Hematopoietic multipotent progenitor cell treated with erythropoietin and hydrocortisone succinate and interleukin-3 and kit ligand, for 15 days (in vitro differentiated cells): ENCODE measurements at regions not wholly inside any gene's neighbourhood (a gene's known extent, or its start where the extent isn't known, plus 50 kb on each side); places are given as distances from the start of the nearest gene placed in this dataset.

Source experiments
- DNase-seq: peaks from one replicate; pipeline ENCODE4 v3.0.0-alpha.2; 2015; ENCODE audit warnings: low spot score

DNA sequence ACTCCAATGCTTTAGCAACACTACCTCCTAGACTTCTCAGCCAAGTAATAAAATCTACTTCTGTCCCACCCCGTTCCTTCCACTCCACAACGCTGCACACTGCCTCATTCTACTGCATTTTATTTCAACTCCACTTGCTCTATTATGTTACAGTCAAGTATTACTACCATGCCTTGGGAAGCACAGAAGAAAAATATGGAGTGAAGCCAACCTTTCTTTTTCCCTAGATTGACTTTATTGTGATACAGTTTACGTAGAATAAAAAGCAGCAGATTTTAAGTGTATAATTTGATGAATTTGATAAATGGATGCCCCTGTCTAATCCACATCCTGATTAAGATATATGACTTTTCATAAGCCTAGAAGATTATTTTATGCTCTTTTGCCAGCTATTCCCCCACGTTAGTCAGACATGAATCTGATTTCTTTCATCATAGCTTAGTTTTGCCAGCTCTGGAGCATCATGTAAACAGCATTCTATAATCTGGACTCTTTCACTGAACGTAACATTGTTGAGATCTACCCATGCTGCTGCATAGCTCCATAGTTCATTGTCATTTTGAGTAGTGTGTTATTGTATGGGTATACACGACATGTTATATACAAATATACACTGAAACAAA, 676.8 kb upstream of the RAB6C start:
- no peak for DNase-seq

GRCh38 chr2:129314120-129314519, 665.3 kb upstream of the RAB6C start:
- no peak for DNase-seq

GRCh38 chr2:129318581-129319421, 660.7 kb upstream of the RAB6C start:
- DNase-seq, result no peak

DNA sequence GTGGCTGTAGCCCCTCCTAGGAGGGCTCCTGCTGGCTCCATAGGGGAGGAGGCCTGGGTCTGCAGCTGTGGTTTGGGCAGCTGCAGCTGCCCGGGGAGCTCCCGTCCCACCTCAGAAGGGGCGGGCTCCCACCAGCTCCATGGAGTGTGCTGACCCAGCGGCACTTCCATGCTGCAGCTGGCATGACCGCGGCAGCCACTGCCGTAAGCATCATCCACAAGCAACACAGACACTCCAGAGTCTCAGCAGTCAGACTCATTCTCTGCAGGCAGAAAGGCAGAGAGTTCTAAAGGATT, 660.1 kb upstream of the RAB6C start:
- no peak for DNase-seq

DNA sequence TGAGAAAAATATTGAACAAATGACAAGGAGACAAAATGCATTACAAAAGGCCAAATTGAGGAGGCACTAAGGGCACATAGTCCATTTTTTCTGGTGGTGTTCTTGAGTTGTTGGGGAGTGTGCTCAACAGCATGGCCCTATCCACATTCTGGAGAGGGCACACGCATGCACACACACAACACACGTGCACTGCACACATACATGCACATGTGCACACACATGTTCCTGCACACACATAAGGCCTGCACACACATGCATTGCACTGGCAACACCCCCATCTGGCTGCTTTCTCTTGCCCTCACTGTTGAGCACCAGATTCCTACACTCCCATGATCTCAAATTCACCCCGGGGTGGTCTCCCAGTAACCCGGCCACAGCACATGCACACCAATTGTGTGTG, 659.2 kb upstream of the RAB6C start:
- DNase-seq, result no peak

DNA sequence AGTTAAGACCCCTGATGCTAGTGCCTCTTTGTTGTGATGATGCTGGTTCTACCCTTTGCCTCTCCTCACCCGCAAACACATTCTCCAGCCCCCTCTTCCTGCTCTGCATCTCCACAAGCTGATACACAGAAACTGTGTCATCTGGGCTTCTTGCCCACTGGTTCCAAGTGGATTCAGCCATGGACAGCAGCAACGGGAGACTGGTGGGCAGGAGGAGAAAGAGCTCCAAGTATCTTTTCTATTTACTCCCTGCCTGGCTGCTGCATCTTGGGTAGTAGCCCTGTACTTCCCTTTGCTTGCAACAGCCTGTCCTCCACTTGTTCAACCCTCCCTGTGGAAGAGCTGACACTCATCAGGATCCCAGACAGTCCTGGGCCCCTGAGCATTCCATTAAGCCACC, 655.1 kb upstream of the RAB6C start:
- no peak for DNase-seq

DNA sequence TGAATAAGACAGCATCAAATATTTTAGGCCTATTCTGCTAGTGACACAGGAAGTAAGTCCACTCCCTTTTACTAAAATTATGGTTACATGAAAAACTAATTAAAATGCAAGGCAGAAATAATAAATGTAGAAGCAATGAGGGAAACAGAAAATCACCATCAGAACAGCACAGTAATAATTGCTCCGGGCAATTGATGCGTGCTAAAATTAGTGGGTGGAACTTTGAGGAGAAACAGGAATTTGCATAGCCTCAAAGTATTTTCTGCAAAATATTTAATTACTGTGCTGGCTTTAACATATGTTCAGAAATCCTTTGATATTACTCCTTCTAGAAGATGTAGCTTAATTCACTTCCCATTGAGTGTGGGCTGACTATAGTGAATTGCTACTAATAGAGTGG, 654.3 kb upstream of the RAB6C start:
- DNase-seq, result no peak

- no peak for DNase-seq
These were observed 649.9 kb upstream of the RAB6C start for GRCh38 chr2:129329574-129329973.

DNA sequence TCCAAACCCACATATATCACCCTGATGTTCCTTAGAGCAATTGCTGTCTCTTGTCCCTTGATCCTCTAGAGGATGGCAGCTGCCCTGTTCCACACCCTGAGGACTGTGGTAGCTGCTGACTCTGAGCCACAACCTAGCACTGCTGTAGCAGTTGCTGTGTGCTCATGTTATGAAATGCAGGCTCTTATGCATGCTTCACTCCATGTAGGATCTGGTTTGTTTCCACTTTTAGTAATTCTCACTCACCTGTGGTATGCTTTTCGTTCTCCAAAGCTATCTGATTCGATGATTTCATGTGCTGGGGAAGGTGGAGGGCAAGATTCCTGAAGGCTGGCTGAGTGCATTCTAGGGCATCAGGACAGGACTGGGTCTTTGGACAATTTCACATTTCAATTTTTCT, 649.0 kb upstream of the RAB6C start:
- DNase-seq, result no peak

DNA sequence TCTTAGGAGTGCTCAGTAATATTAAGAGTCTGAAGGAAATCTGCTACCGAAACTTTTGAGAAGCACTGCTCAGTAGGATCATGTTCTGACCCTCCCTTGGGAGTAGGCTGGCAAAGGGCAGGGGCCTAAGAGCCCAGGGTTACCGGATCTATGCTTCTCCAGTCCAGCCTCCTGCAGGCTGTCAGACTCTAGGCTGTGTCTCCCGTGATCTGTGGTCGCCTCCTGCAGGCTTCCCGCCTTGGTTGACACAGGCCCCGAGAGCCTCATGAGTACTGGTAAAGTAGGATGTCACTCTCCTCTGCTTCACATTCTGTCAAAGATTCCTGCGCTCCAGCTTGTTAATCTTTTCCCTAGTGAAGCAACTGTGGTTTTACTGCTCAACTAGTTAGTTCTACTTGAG, 647.8 kb upstream of the RAB6C start:
- DNase-seq, result no peak

DNA sequence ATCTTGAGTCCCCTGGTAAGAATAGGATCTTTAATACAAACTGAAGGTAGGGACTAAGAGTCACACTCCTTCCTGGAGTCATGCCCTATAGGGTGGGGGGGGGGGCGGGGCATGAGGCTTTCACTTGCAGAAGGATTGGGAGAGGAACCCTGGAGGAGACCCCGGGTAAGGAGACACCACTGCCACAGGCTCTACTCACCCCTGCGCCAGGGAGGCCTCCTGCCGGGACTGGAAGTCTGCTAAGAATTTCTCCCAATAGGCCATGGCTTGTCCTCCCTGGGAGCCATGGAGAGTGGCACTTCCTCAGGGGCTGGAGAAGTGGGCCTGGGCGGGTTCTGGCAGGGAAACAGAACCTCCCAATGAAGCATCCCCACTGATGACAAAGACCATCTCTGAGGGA, 645.3 kb upstream of the RAB6C start:
- no peak for DNase-seq

GRCh38 chr2:129334696-129335410, 644.6 kb upstream of the RAB6C start:
- DNase-seq, result no peak

GRCh38 chr2:129336276-129336675, 643.2 kb upstream of the RAB6C start:
- no peak for DNase-seq

- no peak for DNase-seq
These were observed 642.4 kb upstream of the RAB6C start for GRCh38 chr2:129337076-129337475.

DNA sequence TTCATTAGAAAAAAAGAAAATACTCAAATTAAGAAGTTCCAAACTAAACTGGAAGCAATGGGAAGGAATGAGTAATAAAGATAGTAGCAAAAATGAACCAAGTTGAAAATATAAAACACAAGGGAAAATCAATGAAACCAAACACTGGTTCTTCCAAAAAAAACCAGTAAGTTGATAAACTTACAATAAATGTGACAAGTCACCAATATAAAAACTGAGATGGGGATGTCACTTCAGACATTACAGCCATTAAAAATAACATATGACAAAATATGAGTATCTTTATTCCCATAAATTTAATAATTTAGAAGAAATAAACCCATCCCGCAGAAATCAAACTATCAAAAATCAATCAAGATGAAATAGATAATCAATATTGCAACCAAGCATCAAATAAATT, 633.9 kb upstream of the RAB6C start:
- DNase-seq, result no peak

- peak; percentile 4 for DNase-seq
These were observed 631.8 kb upstream of the RAB6C start for GRCh38 chr2:129347486-129348217.

DNA sequence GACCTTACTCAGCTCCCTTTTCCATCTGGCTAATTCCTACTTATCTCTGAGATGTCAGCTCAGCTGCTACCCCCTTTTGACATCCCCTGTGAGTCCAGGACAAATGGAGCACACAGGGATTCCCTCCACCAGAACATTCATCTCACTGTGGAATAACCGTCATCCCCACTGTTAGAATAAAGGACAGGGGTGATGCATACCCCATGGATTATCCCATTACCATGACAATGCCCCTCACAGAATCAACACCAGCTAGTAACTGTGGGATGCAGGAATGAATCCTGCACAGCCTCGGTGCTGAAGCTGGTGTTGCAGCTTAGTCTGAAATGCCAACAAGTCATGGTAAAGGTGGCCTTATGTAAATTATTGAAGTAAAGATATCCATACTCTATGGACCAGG, 624.8 kb upstream of the RAB6C start:
- DNase-seq, result no peak

- DNase-seq, result no peak
These were observed 617.8 kb upstream of the RAB6C start for GRCh38 chr2:129361688-129362087.

DNA sequence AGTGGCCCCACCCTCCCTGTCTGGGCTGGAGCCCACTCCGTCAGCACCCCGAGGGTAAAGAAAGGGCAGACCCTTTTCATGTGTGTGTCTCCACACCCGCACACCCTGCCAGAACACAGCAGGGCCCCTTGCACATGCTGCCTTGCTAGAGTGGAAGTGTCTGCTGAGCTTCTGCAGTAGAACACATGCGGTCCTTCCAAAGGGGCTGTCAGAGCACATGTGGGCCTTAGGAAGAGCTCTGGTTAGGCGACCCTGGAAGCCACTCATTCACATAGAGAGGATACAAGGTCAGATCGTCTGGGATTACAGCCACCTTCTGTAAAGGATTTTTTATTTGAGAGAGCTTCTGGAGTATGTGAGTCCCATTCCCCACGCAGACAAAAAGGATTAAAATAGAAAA, 613.2 kb upstream of the RAB6C start:
- DNase-seq, result no peak

GRCh38 chr2:129367107-129367506, 612.4 kb upstream of the RAB6C start:
- DNase-seq, result no peak

DNA sequence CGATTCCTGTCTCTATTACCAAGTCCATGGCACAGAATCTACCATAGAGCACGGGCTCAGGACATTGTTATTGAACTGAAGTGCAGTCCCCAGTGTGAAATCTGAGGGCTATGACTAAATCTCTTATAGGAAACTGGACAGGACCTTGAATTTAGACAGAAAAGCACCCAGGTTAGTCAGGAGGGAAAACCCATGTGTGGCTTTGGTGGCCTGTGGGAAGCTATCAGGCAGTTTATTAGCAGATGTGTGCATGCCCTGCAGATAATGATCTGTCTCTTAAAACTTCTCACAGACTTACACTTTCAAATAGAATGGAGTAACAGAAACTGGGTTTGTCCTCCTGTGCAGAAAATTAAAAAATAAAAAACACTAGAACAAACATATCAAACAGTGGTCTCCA, 610.0 kb upstream of the RAB6C start:
- DNase-seq, result no peak

- DNase-seq, result no peak
These were observed 605.0 kb upstream of the RAB6C start for GRCh38 chr2:129374452-129374851.
